Tibial artery (tissue), 4 donors: ENCODE measurements at regions not wholly inside any gene's neighbourhood (a gene's known extent, or its start where the extent isn't known, plus 50 kb on each side); places are given as distances from the start of the nearest gene placed in this dataset.

Experiments
- DNase-seq, 2 donors: peaks; one replicate each; pipeline ENCODE4 v3.0.0-alpha.2; 2019
- H3K27ac ChIP-seq, 2 donors: fragments of 200-600 bp; sonication (generic) in 1 of 2; 1 replicate in 1 of 2; 2 replicates in 1 of 2; pipeline ENCODE4 v1.5.1; 2018 to 2019; ENCODE audit warnings: mild to moderate bottlenecking in 1 of 2
- H3K27me3 ChIP-seq, 2 donors: fragments of 200-600 bp; sonication (generic) in 1 of 2; one replicate each; pipeline versions ENCODE4 v1.5.1 to v1.6.0; 2016 to 2019
- H3K36me3 ChIP-seq, 3 donors: fragments of 200-600 bp; sonication (generic) in 2 of 3; one replicate each; pipeline ENCODE4 v1.5.1; 2016 to 2019; ENCODE audit warnings: mild to moderate bottlenecking in 2 of 3
- H3K4me1 ChIP-seq, 4 donors: fragments of 200-600 bp; sonication (generic) in 2 of 4; 1 replicate in 3 of 4; 2 replicates in 1 of 4; pipeline ENCODE4 v1.5.1; 2016 to 2019
- H3K4me3 ChIP-seq, 2 donors: fragments of 200-600 bp; sonication (generic) in 1 of 2; 1 replicate in 1 of 2; 2 replicates in 1 of 2; pipeline ENCODE4 v1.5.1; 2018 to 2019; ENCODE audit warnings: mild to moderate bottlenecking in 2 of 2
- H3K9me3 ChIP-seq, 3 donors: fragments of 200-600 bp; sonication (generic) in 1 of 3; one replicate each; pipeline ENCODE4 v1.5.1; 2016 to 2019
- intact Hi-C: fragments of 100-400 bp; cut with DNase I; formaldehyde crosslinking; loops from one replicate; pipeline ENCODE4 v1.15.0; 2023; ENCODE audit warnings: low total_unique reads
- TF ChIP-seq, protein P1 (sequence below), 2 experiments: fragments of 200-600 bp in 1 of 2; fragments of 450-650 bp in 1 of 2; IDR thresholded peaks; one replicate each; pipeline ENCODE4 v1.5.1; 2017 to 2019; ENCODE audit warnings: antibody characterized with exemption in 2 of 2, mild to moderate bottlenecking in 1 of 2, moderate library complexity in 1 of 2

DNA sequence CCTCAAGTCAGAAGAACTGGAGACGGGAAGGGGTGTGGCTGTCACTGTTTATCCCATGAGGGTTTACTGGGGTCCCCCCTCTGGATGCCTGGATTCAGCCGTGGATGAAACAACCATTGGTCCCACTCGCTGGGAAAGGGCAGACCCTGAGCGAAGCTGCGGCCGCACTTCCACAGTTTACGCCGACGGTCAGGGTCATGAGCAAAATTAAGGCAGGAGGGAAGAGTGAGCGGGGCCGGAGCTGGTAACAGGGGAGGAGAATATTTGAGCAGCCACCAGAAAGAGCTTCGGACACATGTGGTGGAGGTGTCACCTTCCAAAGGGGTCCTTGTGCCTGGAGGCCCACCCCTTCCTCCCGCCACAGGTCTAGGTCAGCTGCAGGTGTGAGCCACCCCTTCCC, 344.9 kb downstream of the BRD1 start:
- no peaks in the 10 kb centered on the region for H3K36me3 ChIP-seq
- H3K4me3 ChIP-seq, result no peak overlapping the region
- H3K9me3 ChIP-seq, result no peaks in the 10 kb centered on the region
- no peaks in the 10 kb centered on the region for H3K4me1 ChIP-seq
- DNase-seq, result no peak
- peaks cover 0 to 16% of the 10 kb centered on the region in 2 donors for H3K27me3 ChIP-seq
- intact Hi-C loops, result no loop called here
- no peak overlapping the region for H3K27ac ChIP-seq
- TF ChIP-seq, protein P1, sequence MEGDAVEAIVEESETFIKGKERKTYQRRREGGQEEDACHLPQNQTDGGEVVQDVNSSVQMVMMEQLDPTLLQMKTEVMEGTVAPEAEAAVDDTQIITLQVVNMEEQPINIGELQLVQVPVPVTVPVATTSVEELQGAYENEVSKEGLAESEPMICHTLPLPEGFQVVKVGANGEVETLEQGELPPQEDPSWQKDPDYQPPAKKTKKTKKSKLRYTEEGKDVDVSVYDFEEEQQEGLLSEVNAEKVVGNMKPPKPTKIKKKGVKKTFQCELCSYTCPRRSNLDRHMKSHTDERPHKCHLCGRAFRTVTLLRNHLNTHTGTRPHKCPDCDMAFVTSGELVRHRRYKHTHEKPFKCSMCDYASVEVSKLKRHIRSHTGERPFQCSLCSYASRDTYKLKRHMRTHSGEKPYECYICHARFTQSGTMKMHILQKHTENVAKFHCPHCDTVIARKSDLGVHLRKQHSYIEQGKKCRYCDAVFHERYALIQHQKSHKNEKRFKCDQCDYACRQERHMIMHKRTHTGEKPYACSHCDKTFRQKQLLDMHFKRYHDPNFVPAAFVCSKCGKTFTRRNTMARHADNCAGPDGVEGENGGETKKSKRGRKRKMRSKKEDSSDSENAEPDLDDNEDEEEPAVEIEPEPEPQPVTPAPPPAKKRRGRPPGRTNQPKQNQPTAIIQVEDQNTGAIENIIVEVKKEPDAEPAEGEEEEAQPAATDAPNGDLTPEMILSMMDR (IDR thresholded peaks at IDR 0.05), result no peak

DNA sequence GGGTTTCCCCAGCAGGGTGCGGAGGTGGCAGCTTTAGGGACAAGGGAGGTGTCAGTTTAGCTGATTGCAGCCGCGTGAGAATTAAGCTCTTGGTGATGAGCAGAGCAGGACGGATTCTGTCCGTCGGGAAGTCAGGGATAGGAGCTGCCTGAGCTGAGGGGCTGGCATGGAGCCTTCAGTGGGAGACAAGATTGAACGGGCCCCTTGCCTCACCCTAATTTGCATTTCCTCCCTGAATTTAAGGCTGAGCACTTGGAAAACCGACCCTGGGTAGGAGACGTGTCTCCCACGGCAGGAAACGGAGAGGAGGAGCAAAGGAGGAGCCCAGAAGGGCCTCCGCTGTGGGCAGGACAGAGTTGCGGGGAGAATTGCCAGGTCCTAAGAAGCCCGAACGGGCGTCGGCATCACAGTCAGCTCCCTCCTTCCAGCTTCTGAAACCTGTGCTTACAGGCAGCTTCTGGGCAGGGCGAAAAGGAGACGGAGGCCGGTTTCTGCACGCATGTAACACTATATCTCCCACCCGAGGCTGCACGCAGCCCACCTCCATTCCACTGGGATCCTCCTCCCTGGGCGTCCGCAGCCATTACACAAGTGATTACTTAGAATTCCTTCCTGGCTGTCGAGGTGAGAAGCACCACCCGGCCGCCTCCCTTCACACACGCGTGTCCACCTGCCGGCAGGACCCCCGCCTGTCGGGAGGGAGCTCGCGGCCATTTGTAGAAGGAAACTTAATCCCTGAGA, 345.8 kb downstream of the BRD1 start:
- intact Hi-C loops, result no loop called here
- DNase-seq, result no peak
- H3K9me3 ChIP-seq, result no peaks in the 10 kb centered on the region
- peaks cover 0 to 16% of the 10 kb centered on the region in 2 donors for H3K27me3 ChIP-seq
- TF ChIP-seq, protein P1 (IDR thresholded peaks at IDR 0.05), result no peak
- no peaks in the 10 kb centered on the region for H3K4me1 ChIP-seq
- no peak overlapping the region for H3K4me3 ChIP-seq
- no peaks in the 10 kb centered on the region for H3K36me3 ChIP-seq
- H3K27ac ChIP-seq, result no peak overlapping the region

DNA sequence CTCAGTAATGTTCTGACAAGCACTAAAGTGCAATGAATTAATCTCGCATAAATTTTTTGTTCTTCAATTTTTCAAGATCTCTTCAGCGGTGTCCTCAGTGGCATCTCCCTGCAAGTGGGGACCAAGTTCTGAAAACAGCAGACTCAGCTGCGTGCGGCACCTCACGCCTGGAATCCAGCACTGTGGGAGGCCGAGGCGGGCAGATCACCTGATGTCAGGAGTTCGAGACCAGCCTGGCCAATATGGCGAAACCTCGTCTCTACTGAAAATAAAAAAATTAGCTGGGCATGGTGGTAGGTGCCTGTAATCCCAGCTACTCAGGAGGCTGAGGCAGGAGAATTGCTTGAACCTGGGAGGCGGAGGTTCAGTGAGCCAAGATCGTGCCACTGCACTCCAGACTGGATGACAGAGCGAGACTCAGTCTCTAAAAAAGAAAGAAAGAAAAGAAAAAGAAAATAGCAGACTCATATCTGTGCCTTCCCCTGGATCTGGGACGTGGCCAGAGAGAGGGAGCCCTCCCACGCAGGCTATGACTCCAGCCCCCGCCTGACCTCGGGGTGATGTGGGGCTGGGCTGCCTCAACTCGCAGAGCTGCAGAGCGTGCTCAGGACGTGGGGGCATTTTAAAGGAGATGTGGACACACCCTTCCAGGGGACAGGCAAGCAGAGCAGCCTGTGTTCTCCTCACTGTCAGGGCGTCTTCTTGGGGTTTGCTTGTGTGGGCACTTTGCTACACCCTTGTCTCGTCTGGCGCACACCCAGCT, 346.6 kb downstream of the BRD1 start:
- TF ChIP-seq, protein P1 (IDR thresholded peaks at IDR 0.05), result no peak
- Histone ChIP-seq H3K36me3 (no peaks in the 10 kb centered on the region), H3K27ac (no peak overlapping the region), H3K4me1 (no peaks in the 10 kb centered on the region), H3K9me3 (no peaks in the 10 kb centered on the region), H3K27me3 (peaks cover 0 to 16% of the 10 kb centered on the region in 2 donors), H3K4me3 (no peak overlapping the region)
- intact Hi-C loops, result no loop called here
- DNase-seq, result no peak

DNA sequence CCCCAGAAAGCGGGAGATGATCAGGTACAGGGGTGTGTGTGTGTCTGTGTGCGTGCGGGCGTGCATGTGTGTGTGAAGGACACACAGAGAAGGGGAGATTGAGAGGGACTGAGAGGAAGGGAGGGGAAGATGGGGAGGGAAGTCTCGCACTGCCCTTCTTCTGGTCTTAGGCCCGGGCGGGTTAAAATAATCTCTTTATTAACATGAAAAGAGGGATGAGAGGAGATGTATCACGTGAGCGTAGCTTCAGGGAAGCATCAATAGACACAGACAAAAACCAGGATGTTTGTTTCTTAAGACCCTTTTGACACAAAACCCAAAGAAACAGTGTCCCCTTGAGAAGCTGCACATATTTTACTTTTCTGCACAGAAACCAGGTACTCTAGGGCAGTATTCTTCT, 347.3 kb downstream of the BRD1 start:
- intact Hi-C loops, result no loop called here
- no peaks in the 10 kb centered on the region for H3K9me3 ChIP-seq
- H3K27ac ChIP-seq, result no peak overlapping the region
- no peak overlapping the region for H3K4me3 ChIP-seq
- H3K4me1 ChIP-seq, result no peaks in the 10 kb centered on the region
- TF ChIP-seq, protein P1 (IDR thresholded peaks at IDR 0.05), result no peak
- no peak for DNase-seq
- no peaks in the 10 kb centered on the region for H3K36me3 ChIP-seq
- H3K27me3 ChIP-seq, result peaks cover 0 to 16% of the 10 kb centered on the region in 2 donors

DNA sequence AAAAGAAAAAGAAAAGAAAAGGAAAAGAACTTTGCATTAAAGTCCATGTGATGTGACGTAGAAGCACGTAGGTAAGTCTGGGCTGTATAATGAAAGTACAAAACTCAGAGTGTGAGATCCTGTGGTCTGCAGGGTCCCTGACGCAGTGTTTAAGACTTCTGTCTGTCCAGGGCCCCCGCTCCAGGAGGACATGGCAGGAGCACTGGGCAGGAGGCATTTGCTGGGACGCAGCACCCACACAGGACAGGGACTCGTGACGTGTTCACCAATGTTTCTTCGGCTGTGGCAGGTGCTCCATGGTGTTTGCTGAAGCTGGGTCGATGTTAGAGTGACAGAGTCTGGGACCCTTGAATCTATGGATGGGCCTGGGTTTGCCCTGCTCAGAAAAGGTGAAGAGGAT, 348.1 kb downstream of the BRD1 start:
- Histone ChIP-seq H3K4me1 (no peaks in the 10 kb centered on the region), H3K36me3 (no peaks in the 10 kb centered on the region), H3K9me3 (no peaks in the 10 kb centered on the region), H3K27me3 (peaks cover 0 to 16% of the 10 kb centered on the region in 2 donors), H3K4me3 (no peak overlapping the region), H3K27ac (no peak overlapping the region)
- no peak for DNase-seq
- TF ChIP-seq, protein P1 (IDR thresholded peaks at IDR 0.05), result no peak
- intact Hi-C loops, result no loop called here
